K562 (cell line): ENCODE measurements at regions not wholly inside any gene's neighbourhood (a gene's known extent, or its start where the extent isn't known, plus 50 kb on each side); places are given as distances from the start of the nearest gene placed in this dataset.
"Not testable (repeated sequence)": the region's sequence is repeated elsewhere in the genome, so short reads cannot be mapped to it uniquely, and the experiment has no call there.

ENCODE experiments used
- ATAC-seq: fragments of 200-7000 bp; cut with Tn5 transposase; 3 replicates; pipeline ENCODE4 v1.9.1; 2020; ENCODE audit warnings: moderate library complexity
- BruUV-seq: library from RNA; stranded (reverse); fragments of 400-500 nt; replicated peaks from 2 replicates; lab custom pipeline; 2021; lab: Mats Ljungman, UMichigan
- CTCF ChIA-PET: fragments of 300-600 bp; formaldehyde crosslinking; extraction: SDS; loops from one replicate; lab custom pipeline; 2021; ENCODE audit warnings: low intra/inter-chr PET ratio; lab: Yijun Ruan, JAX
- POLR2A ChIA-PET: fragments of 300-600, 350-650 bp; sonication (Branson Sonifier 250); formaldehyde crosslinking; extraction: SDS; loops from one replicate; lab custom pipeline; 2021; ENCODE audit warnings: antibody characterized with exemption, inconsistent platforms; lab: Yijun Ruan, JAX
- DNase-seq, 4 experiments: peaks; one replicate each; pipeline versions ENCODE4 v3.0.0 to v3.0.0-alpha.2; 2011 to 2018; ENCODE audit warnings: low spot score in 3 of 4, mixed read lengths in 3 of 4; ENCODE audit errors: extremely low read depth in 1 of 4
- FAIRE-seq: peaks from 2 replicates; lab custom pipeline; 2011; peaks lifted over from hg19 to GRCh38; lab: Jason Lieb, UNC
- H2AFZ ChIP-seq: 2 replicates; pipeline ENCODE4 v1.6.0; 2011; ENCODE audit warnings: low read depth, low read length, control low read depth, inconsistent platforms
- H3K27ac ChIP-seq: fragments of 200-600 bp; 3 replicates; pipeline ENCODE4 v1.8.0; 2011; ENCODE audit warnings: low read depth, mild to moderate bottlenecking, control low read depth, inconsistent platforms, low read length, moderate library complexity, mixed read lengths; ENCODE audit errors: extremely low read depth
- H3K27me3 ChIP-seq, 2 experiments: fragments of 300-600 bp in 1 of 2; 2 replicates in 1 of 2; 3 replicates in 1 of 2; pipeline versions ENCODE4 v1.6.0 to v1.8.0; 2011; ENCODE audit warnings: inconsistent platforms in 2 of 2, low read length in 2 of 2, mild to moderate bottlenecking in 1 of 2, mixed read lengths in 1 of 2, moderate library complexity in 1 of 2; ENCODE audit not compliant: control insufficient read depth in 2 of 2, insufficient read depth in 2 of 2
- H3K36me3 ChIP-seq: fragments of 300-600 bp; 3 replicates; pipeline ENCODE4 v1.8.0; 2011; ENCODE audit warnings: mild to moderate bottlenecking, low read length, inconsistent platforms; ENCODE audit not compliant: control insufficient read depth, insufficient read depth
- H3K4me1 ChIP-seq, 2 experiments: fragments of 200-600 bp in 1 of 2; replicated peaks in 1 of 2; 2 replicates in 1 of 2; 3 replicates in 1 of 2; pipeline versions ENCODE4 v1.5.1 to v1.8.0; 2011; ENCODE audit warnings: inconsistent platforms in 2 of 2, low read length in 2 of 2, mild to moderate bottlenecking in 1 of 2, mixed read lengths in 1 of 2, moderate library complexity in 1 of 2; ENCODE audit not compliant: control insufficient read depth in 2 of 2, insufficient read depth in 2 of 2
- H3K4me2 ChIP-seq: 2 replicates; pipeline ENCODE4 v1.6.1; 2011; ENCODE audit warnings: low read length, control low read depth, inconsistent platforms, mixed read lengths; ENCODE audit not compliant: insufficient read depth
- H3K4me3 ChIP-seq: fragments of 200-600 bp; sonication (generic), shearing (Covaris generic); 2 replicates; pipeline ENCODE4 v1.5.1; 2016; ENCODE audit warnings: control low read depth, inconsistent platforms
- H3K79me2 ChIP-seq: fragments of 200-600 bp; 3 replicates; pipeline ENCODE4 v1.8.0; 2011; ENCODE audit warnings: low read length, inconsistent platforms; ENCODE audit not compliant: control insufficient read depth, insufficient read depth
- H3K9ac ChIP-seq, 2 experiments: 2 replicates each; pipeline versions ENCODE4 v1.6.0 to v1.6.1; 2011; ENCODE audit warnings: low read depth in 2 of 2, low read length in 2 of 2, control low read depth in 1 of 2, inconsistent platforms in 1 of 2, mild to moderate bottlenecking in 1 of 2, mixed read lengths in 1 of 2; ENCODE audit not compliant: insufficient read depth in 1 of 2
- H3K9me1 ChIP-seq: one replicate; pipeline ENCODE4 v1.6.0; 2011; ENCODE audit warnings: inconsistent platforms, mild to moderate bottlenecking, low read length, moderate library complexity; ENCODE audit not compliant: control insufficient read depth, insufficient read depth
- H3K9me3 ChIP-seq: replicated peaks from 2 replicates; pipeline ENCODE4 v1.5.1; 2011; ENCODE audit warnings: low read depth, low read length, inconsistent platforms; ENCODE audit not compliant: control insufficient read depth, insufficient read depth
- H4K20me1 ChIP-seq: replicated peaks from 2 replicates; pipeline ENCODE4 v1.6.1; 2011; ENCODE audit warnings: low read length, inconsistent platforms, mixed read lengths; ENCODE audit not compliant: control insufficient read depth, insufficient read depth
- AFF1 ChIP-seq, 2 experiments: fragments of 450-650 bp; IDR thresholded peaks; 2 replicates each; pipeline ENCODE4 v1.6.1; 2018; ENCODE audit warnings: mild to moderate bottlenecking in 2 of 2, low read depth in 1 of 2; ENCODE audit not compliant: partially characterized antibody in 2 of 2
- BCOR ChIP-seq: fragments of 450-650 bp; IDR thresholded peaks from 2 replicates; pipeline ENCODE4 v1.6.1; 2016
- CBX3 ChIP-seq, 2 experiments: IDR thresholded peaks; 1 replicate in 1 of 2; 2 replicates in 1 of 2; pipeline ENCODE4 v1.6.1; 2012; ENCODE audit warnings: inconsistent platforms in 2 of 2, low read length in 2 of 2, borderline replicate concordance in 1 of 2, control low read depth in 1 of 2
- CREB1 ChIP-seq, 2 experiments: sonication (generic) in 1 of 2; formaldehyde crosslinking in 1 of 2; IDR thresholded peaks; 2 replicates each; pipeline versions ENCODE4 v1.6.1 to v1.8.0; 2012 to 2022; ENCODE audit warnings: inconsistent platforms in 1 of 2, mild to moderate bottlenecking in 1 of 2, missing genetic modification reagents in 1 of 2, moderate library complexity in 1 of 2
- DACH1 ChIP-seq: fragments of 450-650 bp; IDR thresholded peaks from 2 replicates; pipeline ENCODE4 v1.6.1; 2018; ENCODE audit not compliant: partially characterized antibody
- EP300 ChIP-seq: IDR thresholded peaks from 2 replicates; pipeline ENCODE4 v1.6.1; 2012; ENCODE audit warnings: low read length, improper control_type of control experiment
- GATAD2A ChIP-seq: fragments of 450-650 bp; IDR thresholded peaks from 2 replicates; pipeline ENCODE4 v1.6.1; 2017
- HIVEP1 ChIP-seq: fragments of 250-450 bp; sonication (Bioruptor Pico); IDR thresholded peaks from 2 replicates; pipeline ENCODE4 v1.4.0; 2020; ENCODE audit warnings: mild to moderate bottlenecking
- KDM1A ChIP-seq, 2 experiments: fragments of 450-650 bp; IDR thresholded peaks; 2 replicates each; pipeline ENCODE4 v1.6.1; 2016; ENCODE audit warnings: mild to moderate bottlenecking in 2 of 2
- MNT ChIP-seq, 2 experiments: fragments of 450-650 bp; conservative IDR thresholded peaks; 2 replicates each; pipeline ENCODE4 v1.6.1; 2017; ENCODE audit warnings: mild to moderate bottlenecking in 2 of 2, moderate library complexity in 2 of 2
- MTA3 ChIP-seq: fragments of 450-650 bp; formaldehyde crosslinking; IDR thresholded peaks from 2 replicates; pipeline ENCODE4 v1.6.1; 2017; ENCODE audit warnings: mild to moderate bottlenecking, borderline replicate concordance
- RAD51 ChIP-seq: fragments of 450-650 bp; IDR thresholded peaks from 2 replicates; pipeline ENCODE4 v1.7.1; 2016; ENCODE audit warnings: low read depth, mild to moderate bottlenecking, borderline replicate concordance
- RB1 ChIP-seq: fragments of 450-650 bp; IDR thresholded peaks from 2 replicates; pipeline ENCODE4 v1.6.1; 2017; ENCODE audit warnings: low read depth, mild to moderate bottlenecking
- SMAD3 ChIP-seq: fragments of 450-650 bp; formaldehyde crosslinking; conservative IDR thresholded peaks from 2 replicates; pipeline ENCODE4 v1.4.0; 2020; ENCODE audit warnings: mild to moderate bottlenecking
- SOX6 ChIP-seq: fragments of 450-650 bp; IDR thresholded peaks from 2 replicates; pipeline ENCODE4 v1.6.1; 2014; ENCODE audit warnings: mild to moderate bottlenecking
- SRF ChIP-seq, 2 experiments: fragments of 250-450, 450-650 bp in 1 of 2; sonication (Bioruptor Pico) in 1 of 2; sonication (generic) in 1 of 2; formaldehyde crosslinking; IDR thresholded peaks; 2 replicates each; pipeline versions ENCODE4 v1.5.0 to v1.5.1; 2020 to 2022; ENCODE audit warnings: mild to moderate bottlenecking in 1 of 2, missing genetic modification reagents in 1 of 2
- ZNF445 ChIP-seq: fragments of 250-450 bp; sonication (Bioruptor Pico); IDR thresholded peaks from 2 replicates; pipeline ENCODE4 v1.4.0; 2020; ENCODE audit warnings: low read depth, mild to moderate bottlenecking, moderate library complexity
- WGBS: fragments of 100-300 bp; shearing (Covaris generic); methylation state at CpG from one replicate; pipeline ENCODE4 v1.1.6; 2016; ENCODE audit warnings: low coverage, mixed read lengths; ENCODE audit not compliant: insufficient coverage; ENCODE audit errors: missing lambda C conversion rate; 5-methylcytosine and 5-hydroxymethylcytosine counted together
- in situ Hi-C: fragments of 300-500 bp; cut with MboI; formaldehyde crosslinking; loops from 4 replicates; pipeline ENCODE4 v1.15.0; 2018; ENCODE audit warnings: inconsistent platforms, mixed read lengths
- intact Hi-C: fragments of 100-400 bp; cut with micrococcal nuclease; formaldehyde crosslinking; loops from 2 replicates; pipeline ENCODE4 v1.14.2; 2022

GRCh38 chr6:28687309-28687981 is 161.8 kb downstream of the GPX5 start:
- in situ Hi-C loops; H4K20me1 ChIP-seq; H3K4me3 ChIP-seq; H3K36me3 ChIP-seq; H3K9me1 ChIP-seq; H3K27me3 ChIP-seq; H2AFZ ChIP-seq; H3K9ac ChIP-seq; BruUV-seq; H3K9me3 ChIP-seq; TF ChIP-seq CREB1 (CRISPR knock-in tag; IDR thresholded peaks at IDR 0.05): not testable (repeated sequence)
- ATAC-seq (peak; percentile 53), FAIRE-seq (peak; percentile 60), DNase-seq (peak in 2 of 4 experiments; percentile 40 to 71)
- peak overlapping the region; percentile 49 for H3K4me2 ChIP-seq
- H3K4me1 ChIP-seq, result peaks cover 0 to 34% of the 10 kb centered on the region in 2 experiments
- peaks cover 11% of the 10 kb centered on the region for H3K79me2 ChIP-seq
- 14% methylated on average over 7 of the region's 7 CpGs for WGBS
- CTCF ChIA-PET, result interaction anchor here (0.7 to 1.7 kb wide), 4 partner anchors 85 to 902 kb away, joined by 3 to 4 read pairs (median 3); no protein-coding TSS in a partner anchor
- peak overlapping the region; percentile 57; the same call in 1 of the 3 replicates for H3K27ac ChIP-seq
- POLR2A ChIA-PET, result interaction anchor here (0.6 to 1.7 kb wide), 3 partner anchors 13 to 351 kb away, joined by 3 read pairs; partner anchors contain the start of gene ZSCAN31
- intact Hi-C loops, result loop anchor here (2.0 to 10.0 kb wide), 9 partner anchors 23 to 329 kb away; no protein-coding TSS in a partner anchor
- peak; percentile 71 for TF ChIP-seq EP300
- TF ChIP-seq SRF (CRISPR knock-in tag; IDR thresholded peaks at IDR 0.05), result peak in 1 of 2 experiments; percentile 93; a peak in 2 of 4 replicates
- TF ChIP-seq MNT (conservative IDR thresholded peaks at IDR 0.05), result peak in 1 of 2 experiments; percentile 40; a peak in 1 of 4 replicates
- peak; percentile 75; the same call in 1 of the 2 replicates for TF ChIP-seq MTA3
- TF ChIP-seq SMAD3, result peak; percentile 79; the same call in 1 of the 2 replicates
- peak; percentile 82 for TF ChIP-seq BCOR
- TF ChIP-seq ZNF445 (CRISPR knock-in tag), result 0 out of 2 replicates have a peak, but pooled peaks have one; percentile 49
- TF ChIP-seq HIVEP1 (CRISPR knock-in tag), result peak; percentile 60; the same call in 1 of the 2 replicates
- TF ChIP-seq KDM1A (IDR thresholded peaks at IDR 0.05), result peak; percentile 88 to 90
- TF ChIP-seq RB1, result peak; percentile 20; the same call in 1 of the 2 replicates
- TF ChIP-seq CBX3 (IDR thresholded peaks at IDR 0.05; ENCODE audit: borderline replicate concordance in 1 of 2, low read length in 2 of 2), result peak in 1 of 2 experiments; percentile 42; a peak in 1 of 3 replicates
- peak; percentile 12 for TF ChIP-seq DACH1
- peak; percentile 94 for TF ChIP-seq SOX6
- peak; percentile 90 for TF ChIP-seq GATAD2A
- TF ChIP-seq CREB1 (IDR thresholded peaks at IDR 0.05), result peak; percentile 28; the same call in 1 of the 2 replicates
- TF ChIP-seq RAD51, result 0 out of 2 replicates have a peak, but pooled peaks have one; percentile 18
- TF ChIP-seq AFF1 (IDR thresholded peaks at IDR 0.05; ENCODE audit: low read depth in 1 of 2, partially characterized antibody in 2 of 2), result peak; percentile 59 to 80
